Neural crest cell (in vitro differentiated cells): ENCODE measurements at regions not wholly inside any gene's neighbourhood (a gene's known extent, or its start where the extent isn't known, plus 50 kb on each side); places are given as distances from the start of the nearest gene placed in this dataset.

Experiments
- DNase-seq: peaks from one replicate; pipeline ENCODE4 v3.0.0; 2021; ENCODE audit warnings: low read depth, mixed read lengths, low spot score
- H3K27ac Mint-ChIP-seq: one replicate; pipeline ENCODE4 v1.8.0; 2021; ENCODE audit warnings: mild to moderate bottlenecking, mixed read lengths; ENCODE audit not compliant: unreplicated experiment
- H3K27me3 Mint-ChIP-seq: 2 replicates; pipeline ENCODE4 v1.8.0; 2021; ENCODE audit warnings: low read depth, mild to moderate bottlenecking, mixed read lengths
- H3K36me3 Mint-ChIP-seq: 2 replicates; pipeline ENCODE4 v1.8.0; 2021; ENCODE audit warnings: low read depth, mild to moderate bottlenecking, mixed read lengths
- H3K4me1 Mint-ChIP-seq: 2 replicates; pipeline ENCODE4 v1.8.0; 2021; ENCODE audit warnings: mixed read lengths
- H3K4me3 Mint-ChIP-seq: one replicate; pipeline ENCODE4 v1.8.0; 2021; ENCODE audit warnings: mild to moderate bottlenecking, mixed read lengths
- H3K9me3 Mint-ChIP-seq: 2 replicates; pipeline ENCODE4 v1.8.0; 2021; ENCODE audit warnings: mixed read lengths
- TF ChIP-seq, protein P1 (sequence below): fragments of 200-600 bp; sonication (generic); conservative IDR thresholded peaks from 2 replicates; pipeline ENCODE4 v1.5.0; 2021; ENCODE audit warnings: antibody characterized with exemption, mild to moderate bottlenecking

DNA sequence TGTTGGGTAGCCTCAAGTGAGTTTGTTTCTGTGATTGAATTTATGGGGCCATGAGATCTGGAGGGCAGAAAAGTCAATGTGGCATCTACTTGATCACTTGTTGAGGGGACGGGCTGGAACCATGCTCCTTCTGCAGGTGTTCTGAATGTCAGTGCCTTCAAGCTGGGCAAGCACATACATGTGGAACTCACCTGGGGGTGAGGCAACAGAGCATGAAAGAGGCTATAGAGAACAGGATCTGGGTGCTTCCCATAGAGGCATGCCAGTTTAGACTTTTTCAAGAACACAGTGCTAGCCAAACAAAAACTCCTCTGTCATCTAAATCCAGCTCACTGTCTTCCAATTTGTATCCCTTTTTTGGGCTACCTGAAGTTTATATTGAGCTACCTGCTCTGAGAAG lies 77.8 kb upstream of the SLC35B3 start:
- H3K4me3 Mint-ChIP-seq = no peak overlapping the region
- no peaks in the 10 kb centered on the region for H3K9me3 Mint-ChIP-seq

DNA sequence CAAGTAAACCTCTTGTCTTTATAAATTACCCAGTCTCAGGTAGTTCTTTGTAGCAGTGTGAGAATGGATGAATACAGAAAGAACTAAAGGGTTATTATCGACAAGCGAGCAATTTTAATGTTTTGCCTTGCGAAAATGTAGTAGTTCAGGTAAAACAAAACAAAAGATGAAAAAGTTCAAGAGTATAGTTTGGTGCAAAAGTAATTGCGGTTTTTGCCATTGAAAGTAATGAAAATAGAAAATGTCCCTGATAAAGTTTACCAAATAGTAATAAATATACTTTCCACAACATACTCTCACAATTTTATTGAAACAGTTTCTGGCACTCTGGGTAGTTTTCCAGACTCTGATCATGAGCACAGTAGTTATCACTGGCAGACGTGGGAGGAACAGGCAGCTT lies 71.9 kb upstream of the SLC35B3 start:
- Mint-ChIP-seq H3K4me3 (no peak overlapping the region), H3K27ac (peak overlapping the region; percentile 73), H3K27me3 (peaks cover 5% of the 10 kb centered on the region), H3K4me1 (no peaks in the 10 kb centered on the region), H3K36me3 (no peaks in the 10 kb centered on the region), H3K9me3 (no peaks in the 10 kb centered on the region)
- TF ChIP-seq, protein P1, sequence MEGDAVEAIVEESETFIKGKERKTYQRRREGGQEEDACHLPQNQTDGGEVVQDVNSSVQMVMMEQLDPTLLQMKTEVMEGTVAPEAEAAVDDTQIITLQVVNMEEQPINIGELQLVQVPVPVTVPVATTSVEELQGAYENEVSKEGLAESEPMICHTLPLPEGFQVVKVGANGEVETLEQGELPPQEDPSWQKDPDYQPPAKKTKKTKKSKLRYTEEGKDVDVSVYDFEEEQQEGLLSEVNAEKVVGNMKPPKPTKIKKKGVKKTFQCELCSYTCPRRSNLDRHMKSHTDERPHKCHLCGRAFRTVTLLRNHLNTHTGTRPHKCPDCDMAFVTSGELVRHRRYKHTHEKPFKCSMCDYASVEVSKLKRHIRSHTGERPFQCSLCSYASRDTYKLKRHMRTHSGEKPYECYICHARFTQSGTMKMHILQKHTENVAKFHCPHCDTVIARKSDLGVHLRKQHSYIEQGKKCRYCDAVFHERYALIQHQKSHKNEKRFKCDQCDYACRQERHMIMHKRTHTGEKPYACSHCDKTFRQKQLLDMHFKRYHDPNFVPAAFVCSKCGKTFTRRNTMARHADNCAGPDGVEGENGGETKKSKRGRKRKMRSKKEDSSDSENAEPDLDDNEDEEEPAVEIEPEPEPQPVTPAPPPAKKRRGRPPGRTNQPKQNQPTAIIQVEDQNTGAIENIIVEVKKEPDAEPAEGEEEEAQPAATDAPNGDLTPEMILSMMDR = no peak
- DNase-seq = no peak

More for the DNA sequence above, 77.8 kb upstream of the SLC35B3 start:
- Mint-ChIP-seq H3K36me3 (no peaks in the 10 kb centered on the region), H3K4me1 (no peaks in the 10 kb centered on the region), H3K27me3 (no peaks in the 10 kb centered on the region), H3K27ac (no peak overlapping the region)
- TF ChIP-seq, protein P1 = no peak
- no peak for DNase-seq

DNA sequence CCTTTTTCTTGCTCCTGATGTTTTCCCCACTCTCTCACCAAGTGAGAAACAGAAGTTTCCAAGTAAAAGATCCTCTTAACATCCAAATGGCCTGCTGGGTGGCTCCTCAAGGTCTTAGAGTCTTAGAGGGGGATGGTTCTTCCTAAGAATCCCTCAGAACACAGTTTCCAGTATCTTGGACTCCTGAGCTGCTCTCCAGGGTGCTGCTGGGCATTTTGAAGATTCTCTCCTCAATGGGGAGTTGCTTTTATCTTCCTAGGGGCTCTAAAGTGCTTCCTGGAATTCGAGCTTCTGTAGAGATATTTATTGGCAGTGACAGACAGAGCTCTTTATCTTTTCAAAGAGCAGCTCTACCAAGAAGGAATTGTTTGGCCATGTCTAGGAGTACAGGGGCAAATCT lies 70.8 kb upstream of the SLC35B3 start:
- peaks cover 5% of the 10 kb centered on the region for H3K27me3 Mint-ChIP-seq
- no peaks in the 10 kb centered on the region for H3K36me3 Mint-ChIP-seq
- H3K9me3 Mint-ChIP-seq = no peaks in the 10 kb centered on the region
- H3K4me1 Mint-ChIP-seq = no peaks in the 10 kb centered on the region
- TF ChIP-seq, protein P1 = no peak
- no peak overlapping the region for H3K27ac Mint-ChIP-seq
- H3K4me3 Mint-ChIP-seq = no peak overlapping the region
- DNase-seq = no peak

- H3K9me3 Mint-ChIP-seq = no peaks in the 10 kb centered on the region
- peaks cover 5% of the 10 kb centered on the region for H3K27me3 Mint-ChIP-seq
- H3K27ac Mint-ChIP-seq = no peak overlapping the region
- H3K36me3 Mint-ChIP-seq = peaks cover 2% of the 10 kb centered on the region
- no peaks in the 10 kb centered on the region for H3K4me1 Mint-ChIP-seq
- DNase-seq = peak; percentile 5
- H3K4me3 Mint-ChIP-seq = no peak overlapping the region
- TF ChIP-seq, protein P1 = peak; percentile 76
Observed at GRCh38 chr6:8499540-8499939, 64.2 kb upstream of the SLC35B3 start.

DNA sequence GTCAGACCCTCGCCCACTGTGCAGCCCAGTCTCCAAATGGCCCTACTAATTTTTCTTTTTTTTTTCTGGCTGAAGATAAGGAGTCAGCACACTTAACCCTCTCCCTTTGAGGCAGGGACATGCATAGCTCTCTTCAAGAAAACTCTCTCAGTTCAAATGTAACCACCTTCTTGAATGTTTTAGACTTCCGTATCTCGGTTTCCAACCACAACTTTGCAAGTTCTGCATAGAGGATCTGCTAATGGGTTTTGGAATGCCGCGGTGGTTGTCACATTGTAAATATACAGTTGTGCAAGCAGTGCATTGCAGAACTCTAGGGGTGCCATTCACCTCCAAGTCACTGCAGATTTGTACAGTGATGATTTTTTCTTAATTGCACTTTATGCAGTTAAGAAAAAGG lies 59.4 kb upstream of the SLC35B3 start:
- H3K36me3 Mint-ChIP-seq = peaks cover 2% of the 10 kb centered on the region
- DNase-seq = no peak
- no peaks in the 10 kb centered on the region for H3K9me3 Mint-ChIP-seq
- H3K4me1 Mint-ChIP-seq = no peaks in the 10 kb centered on the region
- no peaks in the 10 kb centered on the region for H3K27me3 Mint-ChIP-seq
- no peak overlapping the region for H3K27ac Mint-ChIP-seq
- TF ChIP-seq, protein P1 = no peak
- no peak overlapping the region for H3K4me3 Mint-ChIP-seq
